SU-DHL-6 (cell line): ENCODE measurements at regions not wholly inside any gene's neighbourhood (a gene's known extent, or its start where the extent isn't known, plus 50 kb on each side); places are given as distances from the start of the nearest gene placed in this dataset.

Experiments used
- H2AFZ ChIP-seq: fragments of 200-600 bp; sonication (generic); 2 replicates; pipeline ENCODE4 v1.6.1; 2014; ENCODE audit warnings: low read depth, mild to moderate bottlenecking, moderate library complexity, mixed read lengths, antibody characterized with exemption, low read length; ENCODE audit not compliant: severe bottlenecking
- H3F3A ChIP-seq: fragments of 200-600 bp; shearing (Covaris generic); 2 replicates; pipeline ENCODE4 v1.6.0; 2016; ENCODE audit warnings: antibody characterized with exemption, mild to moderate bottlenecking; ENCODE audit not compliant: insufficient read depth
- H3K27ac ChIP-seq: fragments of 200-600 bp; sonication (generic); 2 replicates; pipeline ENCODE4 v1.5.1; 2016; ENCODE audit warnings: low read depth, mild to moderate bottlenecking, low read length, moderate library complexity, mixed read lengths
- H3K27me3 ChIP-seq: fragments of 200-600 bp; sonication (generic), shearing (Covaris generic); 2 replicates; pipeline ENCODE4 v1.6.0; 2014; ENCODE audit warnings: mild to moderate bottlenecking, low read length
- H3K36me3 ChIP-seq: fragments of 200-600 bp; sonication (generic); 2 replicates; pipeline ENCODE4 v1.6.1; 2014; ENCODE audit warnings: mild to moderate bottlenecking, low read length, mixed read lengths
- H3K4me2 ChIP-seq: fragments of 300-600, 200-600 bp; shearing (Covaris generic), sonication (generic); 2 replicates; pipeline ENCODE4 v1.6.0; 2014; ENCODE audit warnings: low read length, low read depth, mild to moderate bottlenecking; ENCODE audit not compliant: poor library complexity, severe bottlenecking
- H3K4me3 ChIP-seq: fragments of 200-600 bp; sonication (generic); 2 replicates; pipeline ENCODE4 v1.5.1; 2014; ENCODE audit warnings: antibody characterized with exemption, low read length, mild to moderate bottlenecking, mixed read lengths; ENCODE audit not compliant: insufficient read depth, poor library complexity, severe bottlenecking
- H3K79me2 ChIP-seq: fragments of 200-600 bp; sonication (generic); 2 replicates; pipeline ENCODE4 v1.6.1; 2014; ENCODE audit warnings: mild to moderate bottlenecking, low read length, moderate library complexity; ENCODE audit not compliant: insufficient read depth
- H3K9ac ChIP-seq: fragments of 200-600 bp; sonication (generic); 2 replicates; pipeline ENCODE4 v1.7.0; 2014; ENCODE audit warnings: mild to moderate bottlenecking, low read length
- H3K9me2 ChIP-seq: fragments of 200-600 bp; sonication (generic); replicated peaks from 2 replicates; pipeline ENCODE4 v1.6.1; 2014; ENCODE audit warnings: low read length; ENCODE audit not compliant: insufficient read depth
- H3K9me3 ChIP-seq: fragments of 200-600 bp; sonication (generic); 2 replicates; pipeline ENCODE4 v1.6.1; 2014; ENCODE audit warnings: low read length, mixed read lengths; ENCODE audit not compliant: insufficient read depth
- H4K20me1 ChIP-seq: fragments of 200-600 bp; sonication (generic); 2 replicates; pipeline ENCODE4 v1.6.1; 2014; ENCODE audit warnings: low read depth, mild to moderate bottlenecking, antibody characterized with exemption, low read length, moderate library complexity, mixed read lengths
- EZH2phosphoT487 ChIP-seq: fragments of 200-600 bp; sonication (generic), shearing (Covaris generic); conservative IDR thresholded peaks from 2 replicates; pipeline ENCODE4 v1.6.1; 2018; ENCODE audit warnings: mild to moderate bottlenecking, antibody characterized with exemption, low read length, moderate library complexity, mixed read lengths
- TF ChIP-seq, protein P1 (sequence below): fragments of 200-600 bp; sonication (generic); IDR thresholded peaks from one replicate; pipeline ENCODE4 v1.5.1; 2017; ENCODE audit warnings: antibody characterized with exemption, mild to moderate bottlenecking, low read length, moderate library complexity; ENCODE audit not compliant: insufficient read depth, poor library complexity, severe bottlenecking

DNA sequence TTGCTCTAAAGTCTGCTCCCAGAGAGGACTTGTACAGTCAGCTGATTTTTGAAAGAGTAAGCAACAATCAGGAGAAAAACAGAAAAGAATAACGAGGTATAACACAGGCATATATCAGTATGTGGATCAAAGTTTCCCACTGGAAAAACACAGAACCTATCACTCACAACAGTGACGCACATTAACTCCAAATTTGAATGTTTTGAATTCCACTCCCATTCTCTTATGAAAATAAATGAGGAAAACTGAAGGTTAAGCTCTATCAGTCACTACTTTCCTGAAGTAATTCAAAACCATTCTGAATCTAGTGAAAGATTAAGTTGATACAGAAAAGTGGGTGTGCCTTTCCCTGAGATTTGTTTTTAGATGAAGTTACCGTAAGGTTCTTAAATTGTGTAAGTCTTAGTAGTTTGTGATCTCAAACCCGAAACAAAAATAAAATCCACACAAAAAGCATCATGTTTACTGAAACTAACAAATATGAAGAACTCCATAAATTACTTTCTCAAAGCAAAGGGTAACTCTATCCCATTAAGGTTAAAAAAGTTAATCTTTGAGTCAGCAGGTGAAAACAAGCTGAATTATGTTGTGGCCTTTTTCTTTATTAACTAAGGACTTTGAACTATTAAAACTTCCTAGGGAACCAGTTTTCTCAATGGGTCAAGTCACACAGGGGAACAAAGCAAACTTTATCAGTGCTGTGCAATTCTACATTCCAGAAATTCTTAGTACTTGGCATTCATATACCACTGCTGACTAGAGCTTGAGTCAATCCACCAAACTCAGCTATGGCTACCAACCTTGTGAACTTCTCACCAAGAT, 115.7 kb downstream of the OGFRL1 start:
- TF ChIP-seq, protein P1, sequence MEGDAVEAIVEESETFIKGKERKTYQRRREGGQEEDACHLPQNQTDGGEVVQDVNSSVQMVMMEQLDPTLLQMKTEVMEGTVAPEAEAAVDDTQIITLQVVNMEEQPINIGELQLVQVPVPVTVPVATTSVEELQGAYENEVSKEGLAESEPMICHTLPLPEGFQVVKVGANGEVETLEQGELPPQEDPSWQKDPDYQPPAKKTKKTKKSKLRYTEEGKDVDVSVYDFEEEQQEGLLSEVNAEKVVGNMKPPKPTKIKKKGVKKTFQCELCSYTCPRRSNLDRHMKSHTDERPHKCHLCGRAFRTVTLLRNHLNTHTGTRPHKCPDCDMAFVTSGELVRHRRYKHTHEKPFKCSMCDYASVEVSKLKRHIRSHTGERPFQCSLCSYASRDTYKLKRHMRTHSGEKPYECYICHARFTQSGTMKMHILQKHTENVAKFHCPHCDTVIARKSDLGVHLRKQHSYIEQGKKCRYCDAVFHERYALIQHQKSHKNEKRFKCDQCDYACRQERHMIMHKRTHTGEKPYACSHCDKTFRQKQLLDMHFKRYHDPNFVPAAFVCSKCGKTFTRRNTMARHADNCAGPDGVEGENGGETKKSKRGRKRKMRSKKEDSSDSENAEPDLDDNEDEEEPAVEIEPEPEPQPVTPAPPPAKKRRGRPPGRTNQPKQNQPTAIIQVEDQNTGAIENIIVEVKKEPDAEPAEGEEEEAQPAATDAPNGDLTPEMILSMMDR, result no peak
- no peak for TF ChIP-seq EZH2phosphoT487
- Histone ChIP-seq H3K36me3 (no peaks in the 10 kb centered on the region), H2AFZ (no peak overlapping the region), H3F3A (no peaks in the 10 kb centered on the region), H3K4me2 (no peak overlapping the region), H4K20me1 (no peaks in the 10 kb centered on the region), H3K9me2 (no peaks in the 10 kb centered on the region), H3K79me2 (no peaks in the 10 kb centered on the region), H3K9me3 (no peaks in the 10 kb centered on the region), H3K27ac (no peak overlapping the region), H3K27me3 (no peaks in the 10 kb centered on the region), H3K4me3 (no peak overlapping the region), H3K9ac (no peak overlapping the region)

DNA sequence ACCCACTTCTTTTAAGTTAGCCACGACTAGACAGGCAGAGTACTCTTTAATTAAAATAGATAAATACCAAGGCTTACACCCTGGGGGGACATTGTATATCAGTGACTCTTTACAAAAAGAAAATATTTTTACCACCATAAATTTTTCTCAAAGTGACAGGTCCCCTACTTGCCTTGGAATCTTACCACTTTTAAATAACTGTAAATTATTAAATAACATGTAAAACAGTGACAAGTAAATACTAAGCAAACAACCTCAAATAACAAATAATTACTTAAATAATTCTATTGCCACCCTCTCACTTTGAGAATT, 116.3 kb downstream of the OGFRL1 start:
- TF ChIP-seq, protein P1, result no peak
- TF ChIP-seq EZH2phosphoT487, result no peak
- Histone ChIP-seq H3K36me3 (no peaks in the 10 kb centered on the region), H3K9me3 (no peaks in the 10 kb centered on the region), H3K9me2 (no peaks in the 10 kb centered on the region), H3K4me2 (no peak overlapping the region), H2AFZ (no peak overlapping the region), H3K9ac (no peak overlapping the region), H3K27ac (no peak overlapping the region), H3K79me2 (no peaks in the 10 kb centered on the region), H4K20me1 (no peaks in the 10 kb centered on the region), H3K4me3 (no peak overlapping the region), H3K27me3 (no peaks in the 10 kb centered on the region), H3F3A (no peaks in the 10 kb centered on the region)

DNA sequence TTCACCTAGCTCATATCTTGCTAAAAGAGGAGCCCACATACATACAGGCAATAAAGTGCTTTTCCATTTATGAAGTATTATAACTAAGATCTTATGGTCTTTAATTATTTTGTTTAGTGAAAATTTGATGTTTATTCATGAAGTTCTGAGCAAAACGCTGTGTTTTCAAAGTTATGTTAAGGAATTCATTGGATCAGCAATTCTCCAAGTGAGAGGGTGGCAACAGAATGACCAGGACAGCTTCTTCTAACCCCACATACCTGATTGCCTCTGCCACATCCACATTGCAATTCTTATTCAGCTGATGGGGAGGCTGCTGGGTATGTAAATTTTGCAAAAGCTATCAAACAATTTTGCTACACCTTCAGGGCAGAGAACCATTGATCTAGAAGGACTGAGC, 116.8 kb downstream of the OGFRL1 start:
- H3K4me2 ChIP-seq, result no peak overlapping the region
- H3K9ac ChIP-seq, result no peak overlapping the region
- no peak overlapping the region for H3K27ac ChIP-seq

More for the DNA sequence above, 116.8 kb downstream of the OGFRL1 start:
- Histone ChIP-seq H3K9me2 (no peaks in the 10 kb centered on the region), H4K20me1 (no peaks in the 10 kb centered on the region), H3K27me3 (no peaks in the 10 kb centered on the region), H3K79me2 (no peaks in the 10 kb centered on the region), H2AFZ (no peak overlapping the region), H3K9me3 (no peaks in the 10 kb centered on the region), H3K36me3 (no peaks in the 10 kb centered on the region), H3F3A (no peaks in the 10 kb centered on the region), H3K4me3 (no peak overlapping the region)
- no peak for TF ChIP-seq EZH2phosphoT487
- TF ChIP-seq, protein P1, result no peak
